Activated naive CD4-positive, alpha-beta T cell treated with Interleukin-2 at 50 U/mL for 16 hours (primary cell): ENCODE measurements at regions not wholly inside any gene's neighbourhood (a gene's known extent, or its start where the extent isn't known, plus 50 kb on each side); places are given as distances from the start of the nearest gene placed in this dataset.

Source experiments
- DNase-seq: peaks from one replicate; pipeline ENCODE4 v3.0.0-alpha.2; 2020

DNA sequence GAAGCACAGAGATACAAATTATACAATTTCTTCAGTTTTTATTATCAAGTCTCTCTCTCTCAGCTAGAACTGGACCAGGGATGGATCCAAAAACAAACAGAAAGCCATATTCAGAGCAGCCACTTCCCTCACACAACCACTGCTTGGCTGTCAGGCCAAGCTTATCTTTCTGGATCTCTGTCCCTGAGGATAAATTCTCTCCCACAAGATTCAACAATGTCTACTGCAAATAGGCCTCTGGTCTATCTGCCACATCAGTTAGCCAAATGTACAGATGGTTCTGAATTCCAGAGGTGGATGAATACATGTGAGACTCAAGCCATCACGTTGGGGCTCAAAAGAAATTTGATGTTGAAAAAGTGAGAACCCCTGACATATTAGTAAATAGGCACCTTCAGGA, 350.9 kb downstream of the LTN1 start:
- no peak for DNase-seq

- DNase-seq: no peak
Observed at GRCh38 chr21:28640326-28640725, 352.4 kb downstream of the LTN1 start.

DNA sequence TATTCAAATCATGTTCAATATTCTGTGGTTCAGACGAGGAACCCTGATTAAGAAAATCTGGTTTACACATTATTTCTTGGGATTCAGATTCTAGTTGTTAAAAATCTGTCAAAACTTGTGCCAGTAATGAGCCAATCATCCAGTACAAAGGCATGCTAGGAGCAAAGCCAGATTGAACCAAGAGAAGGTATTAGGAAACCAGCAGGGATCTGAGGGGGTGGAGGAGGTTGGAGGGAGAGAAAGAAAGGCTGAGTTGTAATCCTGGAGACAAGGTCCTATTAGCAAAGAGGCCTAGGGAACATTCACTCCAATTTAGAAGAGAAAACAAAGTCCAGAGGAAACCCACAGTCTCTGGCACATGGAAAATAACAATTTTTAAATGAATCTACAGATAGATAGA, 352.9 kb downstream of the LTN1 start:
- DNase-seq: no peak

DNA sequence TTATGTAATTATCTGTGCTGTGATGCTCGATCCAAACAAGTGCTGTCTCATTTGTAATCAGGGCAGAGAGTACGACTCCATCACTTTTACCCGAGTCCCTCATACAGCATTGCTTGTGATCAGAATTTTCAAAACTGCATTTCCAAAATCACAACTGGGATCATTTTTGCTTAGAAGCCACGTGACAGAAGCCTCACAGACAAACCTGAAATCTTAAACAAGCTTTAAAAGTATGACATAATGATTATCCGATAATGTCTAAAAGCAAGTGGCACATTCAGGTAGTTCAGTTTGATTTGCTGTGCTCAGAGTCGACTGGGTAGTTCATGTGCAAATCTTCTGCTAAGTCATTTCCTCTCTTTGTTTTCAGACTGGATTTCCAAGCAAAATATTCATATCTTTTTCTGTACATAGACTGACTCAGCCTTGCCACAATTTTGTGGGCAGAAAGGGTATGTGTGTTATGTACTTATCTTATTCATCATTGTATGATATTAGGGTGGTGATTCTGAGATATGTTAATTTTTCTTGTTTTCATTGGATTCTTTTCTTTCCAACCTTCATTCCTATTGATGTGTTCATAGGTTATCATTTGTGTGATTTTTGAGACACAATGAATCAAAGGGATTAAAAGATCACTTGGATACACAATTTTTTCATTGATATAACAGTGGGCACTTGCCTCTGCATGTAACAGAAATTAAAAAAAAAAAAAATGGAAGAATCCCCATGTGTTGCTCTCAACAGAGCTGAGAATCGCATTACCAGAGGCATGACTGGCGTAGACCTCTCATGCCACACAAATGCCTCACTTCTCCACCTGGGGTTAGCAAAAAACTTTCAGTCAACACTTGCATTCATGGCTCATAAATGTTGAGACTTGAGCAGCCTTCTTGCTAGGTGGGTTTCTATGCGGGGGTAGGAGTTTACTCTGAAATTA, 355.7 kb downstream of the LTN1 start:
- no peak for DNase-seq

DNA sequence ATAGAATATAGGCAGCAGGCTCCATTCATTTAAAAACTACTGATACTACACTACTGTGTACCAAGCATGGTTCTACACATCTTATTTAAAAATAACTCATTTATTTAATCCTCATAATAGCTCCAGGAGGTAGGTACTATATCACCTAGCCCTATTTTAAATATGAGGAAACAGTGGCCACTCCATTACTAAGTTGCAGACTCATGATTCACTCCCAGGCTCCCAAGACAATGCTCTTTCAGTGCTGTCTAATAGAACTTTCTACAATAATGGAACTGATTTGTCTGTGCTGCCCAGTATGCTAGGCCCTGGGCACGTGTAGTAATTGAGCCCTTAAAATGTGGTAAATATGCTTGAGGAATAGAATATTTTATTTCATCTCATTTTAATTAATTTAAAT, 357.1 kb downstream of the LTN1 start:
- no peak for DNase-seq

GRCh38 chr21:28633839-28634555, 358.7 kb downstream of the LTN1 start:
- no peak for DNase-seq

- DNase-seq: no peak
Observed at GRCh38 chr21:28632755-28633408, 359.8 kb downstream of the LTN1 start.

GRCh38 chr21:28627691-28628090, 365.0 kb downstream of the LTN1 start:
- no peak for DNase-seq

- no peak for DNase-seq
Observed at GRCh38 chr21:28627261-28627660, 365.4 kb downstream of the LTN1 start.

DNA sequence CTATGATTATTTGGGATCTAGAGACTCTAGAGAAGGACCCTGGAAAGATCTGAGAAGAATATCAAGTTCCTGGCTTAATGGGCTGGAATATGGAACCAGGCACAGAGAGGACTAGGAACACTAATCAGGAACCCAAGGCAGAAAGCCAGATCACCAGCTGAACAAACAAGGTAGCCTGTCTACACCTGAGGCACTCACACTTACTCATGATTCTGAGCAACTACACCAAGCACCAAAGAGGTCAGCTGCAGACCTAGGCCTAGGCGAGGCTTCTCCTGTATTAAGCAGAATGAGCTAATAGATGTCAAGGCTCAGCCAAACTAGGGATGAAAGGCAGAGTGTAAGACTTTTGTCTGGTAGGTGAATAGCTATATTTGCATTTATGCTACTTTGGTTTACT, 368.1 kb downstream of the LTN1 start:
- DNase-seq: no peak

GRCh38 chr21:28617300-28617699, 375.4 kb downstream of the LTN1 start:
- no peak for DNase-seq

GRCh38 chr21:28615276-28615675, 377.4 kb downstream of the LTN1 start:
- no peak for DNase-seq

GRCh38 chr21:28614791-28615190, 377.9 kb downstream of the LTN1 start:
- no peak for DNase-seq

- DNase-seq: no peak
Observed at GRCh38 chr21:28608646-28609045, 384.0 kb downstream of the LTN1 start.

GRCh38 chr21:28607545-28607944, 385.1 kb downstream of the LTN1 start:
- no peak for DNase-seq

GRCh38 chr21:28604946-28605537, 387.6 kb downstream of the LTN1 start:
- DNase-seq: no peak

- no peak for DNase-seq
Observed at GRCh38 chr21:28602546-28602945, 390.1 kb downstream of the LTN1 start.

- DNase-seq: no peak
Observed at GRCh38 chr21:28598214-28598613, 394.5 kb downstream of the LTN1 start.

- no peak for DNase-seq
Observed at GRCh38 chr21:28592205-28592865, 400.3 kb downstream of the LTN1 start.

DNA sequence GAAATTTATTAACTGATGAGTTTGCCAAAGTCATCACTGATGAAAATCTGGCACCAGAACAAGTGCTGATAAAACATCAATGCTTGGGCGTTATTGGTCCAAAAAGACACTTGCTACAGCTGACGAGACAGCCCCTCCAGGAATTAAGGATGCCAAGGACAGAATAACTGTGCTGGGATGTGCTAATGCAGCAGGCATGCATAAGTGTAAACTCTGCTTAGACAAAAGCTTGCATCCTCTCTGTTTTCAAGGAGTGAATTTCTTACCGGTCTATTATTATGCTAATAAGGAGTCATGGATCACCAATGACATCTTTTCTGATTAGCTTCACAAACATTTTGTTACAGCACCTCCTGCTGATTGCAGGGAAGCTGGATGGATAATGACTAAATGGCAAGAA, 402.0 kb downstream of the LTN1 start:
- no peak for DNase-seq

DNA sequence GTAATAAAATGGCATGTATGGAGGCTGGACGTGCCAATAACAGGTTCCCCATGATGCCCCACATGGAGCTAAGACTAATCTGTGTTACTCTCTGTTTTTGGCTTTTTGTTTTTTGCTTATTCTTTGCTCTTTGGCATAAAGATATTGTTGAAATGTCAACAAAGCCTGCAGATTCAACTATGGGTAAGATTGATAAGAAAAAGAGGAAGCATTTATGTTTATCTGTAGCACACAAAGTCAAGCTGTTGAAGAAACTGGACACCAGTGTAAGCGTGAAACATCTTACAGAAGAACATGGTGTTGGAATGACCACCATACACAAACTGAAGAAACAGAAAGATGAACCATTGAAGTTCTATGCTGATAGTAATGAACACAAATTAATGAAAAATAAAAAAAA, 402.7 kb downstream of the LTN1 start:
- no peak for DNase-seq

GRCh38 chr21:28588997-28589396, 403.7 kb downstream of the LTN1 start:
- no peak for DNase-seq

- no peak for DNase-seq
Observed at GRCh38 chr21:28587748-28588147, 404.9 kb downstream of the LTN1 start.
